GM18520 (cell line): ENCODE measurements at regions not wholly inside any gene's neighbourhood (a gene's known extent, or its start where the extent isn't known, plus 50 kb on each side); places are given as distances from the start of the nearest gene placed in this dataset.

Source experiments
- ATAC-seq: cut with Tn5 transposase; IDR thresholded peaks from one replicate; pipeline ENCODE4 v1.9.1; 2021; ENCODE audit not compliant: unreplicated experiment

DNA sequence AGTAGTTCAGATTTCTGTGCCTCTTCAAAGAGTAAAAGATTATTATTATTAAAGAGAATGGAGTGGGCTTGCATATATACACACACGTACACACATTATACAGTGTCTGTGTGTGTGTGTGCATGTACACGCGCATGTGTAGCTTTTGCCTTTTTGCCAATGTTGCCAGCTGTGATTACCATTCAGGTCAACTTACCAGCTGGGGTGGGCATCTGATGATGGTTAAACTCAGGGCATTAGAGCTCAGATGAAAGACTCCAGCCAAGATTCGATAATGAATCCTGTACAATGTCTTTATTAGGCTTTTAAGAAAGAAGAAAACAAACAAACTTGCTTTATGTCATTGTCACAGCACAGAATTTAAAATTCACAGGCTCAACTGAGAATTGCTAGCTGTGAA, 296.5 kb upstream of the DMAC1 start:
- no peak for ATAC-seq

DNA sequence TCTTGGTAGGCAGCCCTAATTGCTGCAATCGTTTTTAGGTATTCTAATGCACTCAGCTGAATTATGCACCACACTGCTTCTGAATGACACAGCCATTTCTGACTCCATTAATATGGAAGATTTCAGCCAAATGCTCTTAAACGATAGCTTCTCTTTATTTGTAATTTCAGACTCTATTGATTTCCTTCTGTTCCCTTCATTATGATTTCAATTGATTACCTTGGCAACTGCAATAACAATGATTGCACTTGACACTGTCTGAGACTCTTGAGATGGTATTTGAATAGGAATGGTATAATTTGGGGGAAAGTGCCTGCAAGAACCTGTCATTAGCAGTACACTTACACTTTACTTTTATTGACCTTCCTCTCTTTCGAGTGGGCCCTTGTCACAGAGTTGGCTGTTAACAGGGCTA, 296.1 kb upstream of the DMAC1 start:
- ATAC-seq, result no peak

DNA sequence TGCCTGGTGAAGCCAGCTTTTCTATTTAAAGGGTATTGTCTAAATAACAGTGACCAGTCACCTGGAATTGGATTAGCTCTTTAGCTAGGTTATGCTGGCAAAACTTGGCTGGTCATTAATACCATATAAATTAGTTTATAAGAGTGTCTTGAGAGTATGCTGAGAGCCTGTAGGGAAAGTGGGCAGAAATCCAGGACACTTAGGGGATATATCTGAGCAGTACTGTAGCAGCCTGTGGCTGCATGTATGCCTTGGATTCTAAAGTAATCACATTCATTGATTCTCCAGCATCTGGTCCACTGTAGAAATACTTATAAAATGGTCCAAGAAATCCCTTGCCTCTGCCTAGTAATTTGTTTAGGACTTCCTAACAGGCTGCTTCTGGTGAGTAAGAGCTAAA, 288.9 kb upstream of the DMAC1 start:
- no peak for ATAC-seq

DNA sequence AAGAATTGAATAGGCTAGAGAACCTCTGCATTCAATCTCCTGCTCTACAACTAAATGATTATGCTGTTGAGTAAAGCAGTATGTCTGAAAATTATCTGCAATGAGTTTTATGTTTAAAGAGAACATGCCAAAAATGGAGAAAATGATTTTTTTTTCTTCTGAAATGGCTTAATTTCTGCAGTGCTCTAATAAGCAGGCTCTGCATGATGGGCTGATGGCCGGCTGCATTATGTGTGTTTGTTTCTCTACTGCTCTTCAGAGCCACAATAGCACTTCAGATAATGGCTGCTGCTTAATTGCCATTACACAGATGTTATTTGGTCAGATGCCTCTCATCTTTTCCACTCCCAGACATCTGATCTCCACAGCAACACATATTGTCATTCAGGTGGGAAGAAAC, 286.4 kb upstream of the DMAC1 start:
- no peak for ATAC-seq

DNA sequence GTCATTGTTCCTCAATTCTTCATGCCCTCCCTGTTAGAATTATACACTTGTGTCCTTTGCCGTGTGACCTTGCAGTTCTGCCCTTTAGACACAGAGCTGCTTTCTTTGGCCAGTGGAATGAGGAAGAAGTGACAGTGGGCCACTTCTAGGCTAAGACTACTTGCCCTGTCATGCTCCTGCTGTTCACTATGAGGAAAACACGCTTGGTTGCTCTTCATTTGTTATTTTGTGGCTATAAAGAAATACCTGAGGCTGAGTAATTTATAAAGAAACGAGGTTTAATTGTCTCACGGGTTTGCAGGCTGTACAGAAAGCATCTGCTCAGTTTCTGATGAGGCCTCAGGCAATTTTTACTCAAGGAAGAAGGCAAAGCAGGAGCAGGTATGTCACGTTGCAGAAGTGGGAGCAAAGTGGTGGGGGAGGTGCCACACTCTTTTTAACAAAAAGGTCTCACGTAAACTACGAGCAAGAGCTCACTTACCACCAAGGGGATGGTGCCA, 279.1 kb upstream of the DMAC1 start:
- ATAC-seq, result no peak

DNA sequence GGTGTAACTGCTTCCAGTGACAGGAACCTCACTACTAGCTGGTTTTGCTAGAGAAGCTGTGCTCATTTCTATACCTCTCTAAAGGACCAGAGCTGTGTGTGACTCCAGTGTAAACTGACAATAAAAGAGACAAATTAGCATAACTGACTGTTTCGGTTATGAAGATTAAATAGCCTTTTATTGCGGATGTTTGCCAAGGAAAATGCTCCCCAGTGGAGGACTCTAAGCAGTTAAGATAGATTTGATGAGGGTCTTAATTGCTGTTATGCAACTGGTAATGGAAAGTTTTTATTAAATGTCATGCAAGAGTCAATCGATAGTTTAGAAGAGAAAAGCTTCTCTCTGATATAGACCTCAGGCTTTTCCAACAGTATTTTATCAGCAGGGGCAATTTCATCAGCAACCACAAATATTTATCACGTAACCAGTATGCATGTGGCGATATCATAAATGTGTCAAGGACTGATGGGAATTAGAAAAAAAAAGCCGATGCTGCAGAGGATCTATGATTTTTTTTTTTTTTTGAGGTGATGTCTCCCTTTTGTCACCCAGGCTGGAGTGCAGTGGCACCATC, 275.2 kb upstream of the DMAC1 start:
- no peak for ATAC-seq

DNA sequence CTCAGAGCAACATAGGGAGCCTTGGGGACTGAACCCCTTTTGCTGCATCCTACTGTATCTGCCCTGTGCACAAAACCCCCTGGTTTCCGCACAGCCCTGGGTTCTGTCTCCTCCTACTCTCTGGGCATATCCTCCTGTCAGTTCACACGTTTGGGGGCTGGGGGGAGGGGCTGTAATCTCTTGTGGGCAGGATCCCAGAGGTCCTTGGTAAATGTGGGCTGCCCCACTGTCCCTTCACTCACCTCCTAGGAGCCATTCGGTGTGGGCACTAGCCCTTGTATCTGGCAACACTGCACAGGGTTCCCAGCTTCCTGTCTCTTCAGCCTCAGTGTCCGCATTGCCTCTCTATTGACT, 271.8 kb upstream of the DMAC1 start:
- ATAC-seq, result no peak

DNA sequence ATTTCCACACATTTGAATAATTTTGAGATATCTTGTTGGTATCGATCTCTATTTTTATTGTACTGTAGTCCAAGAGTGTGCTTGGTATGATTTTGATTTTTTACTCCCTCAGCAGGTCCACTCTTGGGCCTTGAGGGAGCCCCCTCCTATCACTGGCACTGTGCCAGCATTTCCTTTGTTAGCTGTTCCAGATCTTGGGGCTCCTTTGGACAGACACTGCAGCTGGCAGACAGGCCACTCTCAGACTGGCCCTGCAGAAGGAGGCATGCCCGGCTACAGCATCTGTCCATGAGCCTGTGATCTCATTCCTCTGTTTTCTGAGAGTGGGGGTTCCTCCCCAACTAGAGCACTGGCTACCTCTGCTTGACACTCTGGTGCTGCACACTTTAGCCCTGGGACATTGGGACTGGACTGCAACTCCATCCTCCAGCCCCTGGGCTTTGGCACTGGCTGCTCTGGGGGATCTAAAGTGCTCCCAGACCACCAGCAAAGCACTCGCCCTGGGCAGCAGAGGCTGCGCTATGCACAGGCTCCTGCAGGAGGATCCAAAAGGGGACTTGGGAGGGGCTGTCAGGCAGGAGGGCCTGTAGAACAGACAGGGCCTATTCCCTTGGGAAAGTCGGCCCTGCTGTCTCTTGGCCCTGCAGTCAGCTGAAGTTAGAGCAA, 271.3 kb upstream of the DMAC1 start:
- ATAC-seq, result no peak

DNA sequence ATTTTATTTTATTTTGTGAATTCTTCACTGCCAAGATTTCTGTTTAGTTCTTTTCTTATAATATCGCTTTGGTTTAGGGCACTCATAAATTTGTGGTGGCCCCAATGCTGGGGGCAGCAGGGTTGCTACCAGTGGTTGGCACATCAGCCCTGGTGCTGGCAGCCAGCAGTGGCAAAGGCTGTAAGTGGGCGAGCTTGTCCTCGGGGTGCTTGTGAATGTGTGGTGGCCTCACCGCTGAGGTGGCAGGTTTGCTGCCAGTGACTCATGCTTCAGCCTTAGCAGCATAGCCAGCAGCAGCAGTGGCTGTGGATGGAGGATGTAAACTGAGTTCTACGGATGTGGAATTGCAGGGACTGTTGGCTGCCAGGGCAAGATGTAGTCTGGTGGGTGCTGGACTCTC, 262.9 kb upstream of the DMAC1 start:
- ATAC-seq, result no peak

DNA sequence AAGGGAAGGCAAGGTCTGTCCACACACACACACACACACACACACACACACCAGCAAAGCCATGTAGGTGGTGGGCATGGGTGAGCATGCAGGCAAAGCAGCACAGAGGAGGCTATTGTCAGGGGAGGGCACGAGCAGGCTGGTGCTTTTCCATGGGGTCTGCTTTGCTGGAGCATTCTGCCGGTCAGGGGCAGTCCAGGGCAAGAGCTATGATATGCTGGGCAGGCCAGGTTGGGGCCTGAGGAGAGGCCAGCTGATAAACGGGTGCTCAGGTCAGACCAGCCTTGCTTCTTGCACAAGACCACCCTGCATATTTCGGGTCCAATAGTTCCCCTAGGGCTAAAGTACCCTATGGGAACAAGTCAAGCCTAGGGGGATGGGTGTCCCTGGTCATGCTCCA, 253.9 kb upstream of the DMAC1 start:
- ATAC-seq, result no peak

DNA sequence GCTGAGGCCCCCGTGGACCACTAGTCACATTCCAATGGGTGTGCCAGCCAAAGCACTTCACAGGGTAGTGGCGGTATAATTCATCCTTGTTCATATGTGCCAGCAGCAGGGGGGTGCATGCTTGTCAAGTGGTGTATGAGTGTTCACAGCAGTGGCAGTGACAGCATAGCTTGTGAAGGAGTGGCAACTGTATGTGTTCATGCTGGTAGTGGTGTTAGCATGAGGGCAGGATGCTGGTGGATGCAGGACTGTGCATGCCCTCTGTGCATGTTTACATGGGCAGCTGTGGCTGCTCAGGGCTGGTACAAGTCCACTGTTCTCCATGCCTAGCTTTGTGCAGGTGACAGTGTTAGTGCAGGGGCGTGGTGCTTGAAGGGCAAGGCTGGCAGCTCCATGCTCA, 253.4 kb upstream of the DMAC1 start:
- ATAC-seq, result no peak

DNA sequence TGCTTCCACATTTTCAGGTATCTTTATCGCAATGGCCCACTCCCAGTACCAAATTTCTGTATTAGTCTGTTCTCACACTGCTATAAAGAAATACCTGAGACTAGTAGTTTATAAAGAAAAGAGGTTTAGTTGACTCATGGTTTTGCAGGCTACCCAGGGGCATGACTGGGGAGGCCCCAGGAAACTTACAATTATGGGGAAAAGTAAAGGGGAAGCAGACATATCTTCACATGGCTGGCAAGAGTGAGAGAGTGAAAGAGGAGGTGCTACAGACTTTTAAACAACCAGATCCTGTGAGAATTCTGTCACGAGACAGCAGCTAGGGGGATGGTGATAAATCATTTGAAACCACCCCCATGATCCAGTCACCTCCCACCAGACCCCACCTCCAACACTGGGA, 238.2 kb upstream of the DMAC1 start:
- no peak for ATAC-seq

DNA sequence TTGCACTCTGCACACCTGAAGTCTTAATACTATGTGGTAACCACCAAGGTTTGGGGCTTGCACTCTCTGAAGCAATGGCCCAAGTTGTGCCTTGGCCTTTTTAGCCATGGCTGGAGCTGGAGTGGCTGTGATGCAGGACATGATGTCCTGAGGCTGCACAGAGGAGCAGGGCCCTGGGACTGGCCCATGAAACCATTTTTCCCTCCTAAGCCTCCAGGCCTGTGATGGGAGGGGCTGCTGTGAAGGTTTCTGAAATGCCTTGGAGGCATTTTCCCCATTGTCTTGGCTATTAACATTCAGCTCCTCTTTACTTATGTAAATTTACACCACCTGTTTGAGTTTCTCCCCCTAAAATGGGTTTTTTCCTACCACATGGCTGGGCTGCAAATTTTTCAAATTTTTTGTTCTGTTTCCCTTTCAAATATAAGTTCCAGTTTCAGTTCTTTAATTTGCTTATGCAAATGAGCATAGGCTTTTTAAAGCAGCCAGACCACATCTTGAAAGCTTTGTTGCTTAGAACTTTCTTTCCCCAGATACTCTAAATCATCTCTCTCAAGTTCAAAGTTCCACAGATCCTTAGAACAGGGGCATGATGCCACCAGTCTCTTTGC, 237.4 kb upstream of the DMAC1 start:
- ATAC-seq, result no peak

DNA sequence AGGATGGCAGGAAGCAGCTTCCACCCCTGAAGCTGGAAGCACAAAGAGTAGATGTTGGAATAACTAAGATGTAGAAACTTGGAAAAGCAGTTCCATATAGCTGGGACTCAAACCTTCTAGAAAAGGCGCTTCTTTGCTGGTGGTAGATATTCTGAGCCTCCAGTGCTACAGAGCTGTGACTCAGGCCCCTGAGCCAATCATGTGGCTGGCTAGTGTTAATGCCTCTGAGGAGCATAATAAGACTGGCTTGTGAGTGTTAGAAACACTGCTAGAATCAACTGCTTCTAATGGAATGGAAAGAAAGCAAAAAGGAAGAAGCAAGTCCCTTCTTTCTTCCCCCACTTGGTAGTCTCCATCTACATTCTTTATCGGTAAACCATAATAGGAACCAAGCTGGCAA, 234.2 kb upstream of the DMAC1 start:
- ATAC-seq, result no peak

DNA sequence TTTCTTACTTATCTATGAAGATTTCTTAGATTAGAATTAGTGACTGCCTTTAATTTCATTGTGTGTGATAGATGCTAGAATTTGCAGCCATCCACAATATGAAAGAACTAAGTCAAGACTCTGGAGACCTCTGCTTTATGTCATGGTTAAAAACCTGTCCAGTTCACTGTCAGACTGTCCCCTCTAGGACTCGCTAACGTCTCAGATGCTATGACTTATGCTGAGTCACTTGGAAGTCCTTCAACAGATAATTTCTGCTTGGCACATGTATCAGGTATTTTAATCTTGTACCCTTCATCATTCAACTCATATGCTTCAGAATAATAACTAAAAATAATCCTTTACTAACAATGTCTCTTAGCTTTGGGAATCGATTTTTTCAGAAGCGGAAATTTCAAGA, 230.5 kb upstream of the DMAC1 start:
- no peak for ATAC-seq

DNA sequence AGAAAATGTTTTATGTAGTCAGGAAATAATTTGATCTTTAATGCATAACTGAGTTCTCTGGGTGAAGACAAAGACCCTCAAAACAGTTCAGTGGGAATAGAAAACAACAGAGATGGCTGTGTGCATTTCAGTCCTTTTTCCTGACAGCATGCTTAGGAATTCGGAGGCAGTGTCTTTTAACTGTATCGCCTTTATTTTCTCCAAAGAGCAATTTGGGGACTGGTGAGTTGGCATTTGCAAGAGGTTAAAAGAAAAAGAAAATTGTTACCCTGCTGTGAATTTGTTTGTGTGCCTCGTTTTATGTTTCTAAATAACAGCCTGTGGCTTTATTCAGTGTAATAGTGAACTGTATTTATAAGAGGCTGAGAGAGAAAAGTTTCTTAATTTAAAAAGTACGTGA, 227.8 kb upstream of the DMAC1 start:
- ATAC-seq, result no peak

DNA sequence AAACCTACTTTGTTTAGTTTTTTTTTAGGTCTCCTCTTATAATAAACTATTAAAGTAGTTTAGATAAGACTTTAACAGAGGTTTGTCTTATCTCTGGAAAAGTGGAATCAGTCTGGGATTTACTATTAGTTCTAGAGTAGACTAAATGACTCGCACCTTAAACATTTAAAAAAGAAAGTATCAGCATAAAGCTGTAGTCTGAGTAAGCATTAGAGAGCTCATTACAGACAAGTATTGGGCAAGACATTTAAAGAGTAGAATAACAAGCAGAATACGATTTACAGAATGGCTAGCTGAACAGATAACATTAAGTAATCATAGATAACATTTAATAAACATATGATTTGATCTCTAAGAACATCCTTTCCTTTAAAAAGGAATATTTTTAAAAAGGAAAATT, 226.0 kb upstream of the DMAC1 start:
- no peak for ATAC-seq

DNA sequence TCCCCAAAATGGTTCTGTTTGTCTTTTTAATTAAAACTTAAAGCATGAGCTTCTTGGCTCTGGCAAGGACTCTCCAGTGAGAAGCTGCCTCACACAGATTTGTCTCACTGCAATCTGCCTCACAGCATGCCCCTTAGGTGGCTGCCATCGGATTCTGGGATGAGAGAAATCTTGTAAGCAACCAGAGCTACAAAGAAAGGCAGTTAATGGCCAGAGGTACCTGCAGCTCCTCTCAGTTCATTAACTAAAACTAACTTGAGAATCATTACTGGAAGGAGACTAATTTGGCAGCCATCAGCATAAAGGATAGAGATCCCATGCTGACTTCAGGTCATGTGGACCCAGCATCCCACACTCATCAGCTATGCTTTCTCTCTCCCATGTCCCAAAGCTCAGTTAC, 220.6 kb upstream of the DMAC1 start:
- ATAC-seq, result no peak

DNA sequence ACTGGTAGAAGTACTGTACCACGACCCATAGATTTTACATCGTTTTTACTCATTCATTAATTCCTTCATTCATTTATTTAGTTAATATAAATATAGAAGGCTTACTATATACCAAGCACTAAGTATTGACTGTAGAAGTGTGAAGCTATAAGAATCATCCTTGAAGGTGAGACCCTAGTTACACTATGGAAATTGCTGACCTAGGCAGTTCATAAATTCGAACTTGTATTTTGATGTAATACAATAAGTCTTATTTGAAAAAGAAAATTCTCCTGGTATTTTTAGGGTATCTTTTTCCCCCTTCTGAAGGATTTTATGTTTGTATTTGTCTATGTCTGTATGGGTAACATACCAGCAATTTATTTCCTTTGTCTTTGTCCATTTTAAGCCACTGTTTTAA, 220.1 kb upstream of the DMAC1 start:
- ATAC-seq, result no peak

DNA sequence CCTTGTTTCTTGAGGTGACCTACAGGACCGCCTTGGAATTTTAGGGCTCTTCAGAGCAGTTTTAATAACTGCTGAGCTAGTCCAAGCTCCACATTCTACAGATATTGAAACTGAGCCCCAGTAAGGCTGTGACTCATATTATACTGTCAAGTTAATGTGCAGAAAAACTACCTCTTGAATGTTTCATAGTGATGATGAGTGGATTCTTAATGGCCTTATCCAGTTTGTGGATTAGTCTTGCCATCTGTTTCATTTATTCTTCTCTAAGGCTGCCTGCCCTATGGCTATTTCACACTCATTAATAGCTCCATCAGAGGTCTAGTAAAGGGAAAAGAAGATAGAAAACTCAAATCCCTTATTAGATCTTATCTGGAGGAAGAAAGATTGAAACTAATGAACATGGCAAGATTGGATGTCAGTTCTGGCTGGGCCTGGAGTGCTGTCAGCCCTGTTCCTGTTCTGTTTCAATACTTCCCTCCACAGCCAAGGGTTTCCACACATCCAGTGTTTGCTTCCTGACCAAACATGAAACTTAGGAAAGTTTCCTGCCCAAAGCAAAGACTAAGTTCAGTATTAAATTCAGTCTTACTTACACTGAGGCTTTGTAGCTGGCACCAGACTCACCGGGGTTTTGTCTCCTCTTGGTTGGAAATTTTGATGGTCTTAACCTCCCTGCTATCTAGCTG, 215.6 kb upstream of the DMAC1 start:
- no peak for ATAC-seq

DNA sequence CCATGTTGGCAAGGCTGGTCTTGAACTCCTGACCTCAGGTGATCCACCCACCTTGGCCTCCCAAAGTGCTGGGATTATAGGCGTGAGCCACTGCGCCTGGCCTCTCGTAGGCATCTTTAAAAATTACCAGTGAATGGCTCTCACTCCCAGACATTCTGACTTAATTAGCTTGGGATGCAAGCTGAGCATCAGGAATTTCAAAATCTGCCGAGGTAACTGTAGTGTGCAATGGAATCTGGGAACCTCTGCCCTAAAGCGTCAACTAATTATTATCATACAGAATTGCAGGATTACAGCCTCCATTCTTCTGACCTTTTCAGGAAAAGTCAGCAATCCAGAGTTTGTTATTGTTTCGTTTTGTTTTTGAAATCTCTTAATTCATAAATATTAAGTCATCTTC, 213.4 kb upstream of the DMAC1 start:
- ATAC-seq, result no peak

DNA sequence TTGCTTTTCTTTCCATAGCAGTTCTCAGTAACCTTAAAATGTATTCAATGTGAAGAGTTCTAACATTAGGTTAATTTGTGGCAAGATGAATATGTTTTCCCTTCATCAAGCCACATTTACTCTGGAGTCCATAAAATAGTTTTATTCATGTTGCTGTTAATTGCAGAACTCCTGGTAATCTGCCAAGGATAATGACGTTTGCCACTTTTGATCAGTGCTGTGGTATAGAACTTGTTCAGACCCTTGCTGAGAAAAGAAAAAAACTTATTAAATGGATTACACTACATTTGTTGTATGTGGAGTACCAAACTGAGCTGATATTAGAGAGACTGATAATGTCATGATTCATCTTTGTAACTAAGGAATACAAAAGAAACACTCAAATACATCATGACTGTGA, 212.4 kb upstream of the DMAC1 start:
- ATAC-seq, result no peak
